ENCODE measurements at regions not wholly inside any gene's neighbourhood (a gene's known extent, or its start where the extent isn't known, plus 50 kb on each side); places are given as distances from the start of the nearest gene placed in this dataset.
A peak's percentile ranks its signal among the peaks of the same experiment; 100 is the strongest.
"Not testable (repeated sequence)": the region's sequence is repeated elsewhere in the genome, so short reads cannot be mapped to it uniquely, and the experiment has no call there.

- no peaks in the 10 kb centered on the region for H3K9me3 Mint-ChIP-seq (ENCODE audit: insufficient read depth)
- H3K36me3 ChIP-seq (replicated peaks in 1 of 2; ENCODE audit: control extremely low read depth in 1 of 2, control insufficient read depth in 1 of 2, extremely low read depth in 1 of 2, insufficient read depth in 2 of 2, low read length in 1 of 2), result no peaks in the 10 kb centered on the region
- 83% methylated on average over 1 of the region's 2 CpGs for WGBS (ENCODE audit: insufficient coverage)
- peaks cover 52% of the 10 kb centered on the region for H3K4me1 Mint-ChIP-seq
- no peak for DNase-seq
- peaks cover 33 to 35% of the 10 kb centered on the region in 2 donors for H3K4me1 ChIP-seq (ENCODE audit: control insufficient read depth in 2 of 2, insufficient read depth in 2 of 2, low read length in 2 of 2)
- no peak overlapping the region for H3K27ac Mint-ChIP-seq
- no peak overlapping the region for H3K4me2 ChIP-seq (replicated peaks; ENCODE audit: low read depth, low read length, poor library complexity, severe bottlenecking)
- no peak for TF ChIP-seq EZH2 (IDR thresholded peaks at IDR 0.05; ENCODE audit: borderline replicate concordance, insufficient read depth, low read depth, low read length, poor library complexity, severe bottlenecking)
- no peak for TF ChIP-seq CTCF (IDR thresholded peaks at IDR 0.05)
- H3K9me3 ChIP-seq (ENCODE audit: control extremely low read depth in 1 of 3, control insufficient read depth in 2 of 3, insufficient read depth in 1 of 3, low read length in 2 of 3), result no peaks in the 10 kb centered on the region
- no peak overlapping the region for H2AFZ ChIP-seq (ENCODE audit: insufficient read depth, low read depth, low read length, poor library complexity, severe bottlenecking)
- no peaks in the 10 kb centered on the region for H4K20me1 ChIP-seq (ENCODE audit: control insufficient read depth, insufficient read depth, low read length, poor library complexity, severe bottlenecking)
- H3K4me3 ChIP-seq (ENCODE audit: control extremely low read depth in 1 of 5, extremely low read depth in 1 of 5, insufficient read depth in 1 of 5, low read depth in 2 of 5, low read length in 4 of 5), result no peak overlapping the region
- H3K27me3 Mint-ChIP-seq, result no peaks in the 10 kb centered on the region
- intact Hi-C loops (cut with micrococcal nuclease), result no loop called here
- H3K27me3 ChIP-seq (replicated peaks in 1 of 4; ENCODE audit: control extremely low read depth in 1 of 4, control insufficient read depth in 3 of 4, insufficient read depth in 4 of 4, low read length in 3 of 4), result no peaks in the 10 kb centered on the region
- ChIA-PET POLR2A (no interaction called here), CTCF (interaction anchor here (0.6 to 2.8 kb wide), 4 partner anchors 9 to 456 kb away, joined by 3 to 25 read pairs (median 6); no protein-coding TSS in a partner anchor)
- H3K9ac ChIP-seq (ENCODE audit: low read length), result no peak overlapping the region
- H3K27ac ChIP-seq (ENCODE audit: low read length in 2 of 2), result no peak overlapping the region
- no peak for ATAC-seq (ENCODE audit: low read depth)
- H3K79me2 ChIP-seq (ENCODE audit: control insufficient read depth, insufficient read depth, low read length), result no peaks in the 10 kb centered on the region
- H3K4me3 Mint-ChIP-seq, result no peak overlapping the region
Observed at GRCh38 chr4:82276332-82276640, 97.5 kb downstream of the HNRNPD start.

- Histone ChIP-seq H3K27ac (ENCODE audit: low read length in 2 of 2) (no peak overlapping the region), H4K20me1 (ENCODE audit: control insufficient read depth, insufficient read depth, low read length, poor library complexity, severe bottlenecking) (no peaks in the 10 kb centered on the region), H3K36me3 (replicated peaks in 1 of 2; ENCODE audit: control extremely low read depth in 1 of 2, control insufficient read depth in 1 of 2, extremely low read depth in 1 of 2, insufficient read depth in 2 of 2, low read length in 1 of 2) (no peaks in the 10 kb centered on the region), H3K79me2 (ENCODE audit: control insufficient read depth, insufficient read depth, low read length) (no peaks in the 10 kb centered on the region), H3K4me1 (ENCODE audit: control insufficient read depth in 2 of 2, insufficient read depth in 2 of 2, low read length in 2 of 2) (peaks cover 36 to 39% of the 10 kb centered on the region in 2 donors), H3K9ac (ENCODE audit: low read length) (no peak overlapping the region), H3K4me2 (replicated peaks; ENCODE audit: low read depth, low read length, poor library complexity, severe bottlenecking) (peak overlapping the region; percentile 59), H2AFZ (ENCODE audit: insufficient read depth, low read depth, low read length, poor library complexity, severe bottlenecking) (no peak overlapping the region), H3K4me3 (ENCODE audit: control extremely low read depth in 1 of 5, extremely low read depth in 1 of 5, insufficient read depth in 1 of 5, low read depth in 2 of 5, low read length in 4 of 5) (no peak overlapping the region), H3K27me3 (replicated peaks in 1 of 4; ENCODE audit: control extremely low read depth in 1 of 4, control insufficient read depth in 3 of 4, insufficient read depth in 4 of 4, low read length in 3 of 4) (no peaks in the 10 kb centered on the region), H3K9me3 (ENCODE audit: control extremely low read depth in 1 of 3, control insufficient read depth in 2 of 3, insufficient read depth in 1 of 3, low read length in 2 of 3) (no peaks in the 10 kb centered on the region)
- Mint-ChIP-seq H3K27me3 (no peaks in the 10 kb centered on the region), H3K27ac (peak overlapping the region; percentile 51), H3K9me3 (ENCODE audit: insufficient read depth) (no peaks in the 10 kb centered on the region), H3K4me1 (peaks cover 56% of the 10 kb centered on the region), H3K4me3 (peak overlapping the region; percentile 65)
- DNase-seq (peak; percentile 41), ATAC-seq (ENCODE audit: low read depth) (peak; percentile 49)
- intact Hi-C loops (cut with micrococcal nuclease), result loop anchor here (1.0 kb wide), 1 partner anchor 9 kb away; no protein-coding TSS in a partner anchor
- CTCF ChIA-PET, result interaction anchor here (0.6 to 2.8 kb wide), 5 partner anchors 9 to 455 kb away, joined by 3 to 25 read pairs (median 3); no protein-coding TSS in a partner anchor
- TF ChIP-seq CTCF (IDR thresholded peaks at IDR 0.05) (no peak), EZH2 (IDR thresholded peaks at IDR 0.05; ENCODE audit: borderline replicate concordance, insufficient read depth, low read depth, low read length, poor library complexity, severe bottlenecking) (no peak)
- WGBS (ENCODE audit: insufficient coverage), result 86% methylated on average over 6 of the region's 9 CpGs
- POLR2A ChIA-PET, result no interaction called here
Observed at GRCh38 chr4:82275431-82276331, 98.1 kb downstream of the HNRNPD start.

GRCh38 chr4:82274700-82275099, 99.1 kb downstream of the HNRNPD start:
- H4K20me1 ChIP-seq (ENCODE audit: control insufficient read depth, insufficient read depth, low read length, poor library complexity, severe bottlenecking); H3K9me3 ChIP-seq (ENCODE audit: control extremely low read depth in 1 of 3, control insufficient read depth in 2 of 3, insufficient read depth in 1 of 3, low read length in 2 of 3); H3K9ac ChIP-seq (ENCODE audit: low read length); H3K79me2 ChIP-seq (ENCODE audit: control insufficient read depth, insufficient read depth, low read length); H3K4me3 ChIP-seq (ENCODE audit: control extremely low read depth in 1 of 5, extremely low read depth in 1 of 5, insufficient read depth in 1 of 5, low read depth in 2 of 5, low read length in 4 of 5); H3K9me3 Mint-ChIP-seq (ENCODE audit: insufficient read depth); H3K36me3 ChIP-seq (replicated peaks in 1 of 2; ENCODE audit: control extremely low read depth in 1 of 2, control insufficient read depth in 1 of 2, extremely low read depth in 1 of 2, insufficient read depth in 2 of 2, low read length in 1 of 2); H3K27me3 ChIP-seq (replicated peaks in 1 of 4; ENCODE audit: control extremely low read depth in 1 of 4, control insufficient read depth in 3 of 4, insufficient read depth in 4 of 4, low read length in 3 of 4); POLR2A ChIA-PET; H3K27me3 Mint-ChIP-seq: not testable (repeated sequence)
- Histone ChIP-seq H3K4me2 (replicated peaks; ENCODE audit: low read depth, low read length, poor library complexity, severe bottlenecking) (peak overlapping the region; percentile 59), H2AFZ (ENCODE audit: insufficient read depth, low read depth, low read length, poor library complexity, severe bottlenecking) (peak overlapping the region; percentile 33), H3K27ac (ENCODE audit: low read length in 2 of 2) (peak overlapping the region in 1 of 2 donors; percentile 39), H3K4me1 (ENCODE audit: control insufficient read depth in 2 of 2, insufficient read depth in 2 of 2, low read length in 2 of 2) (peaks cover 39 to 42% of the 10 kb centered on the region in 2 donors)
- Mint-ChIP-seq H3K4me3 (peak overlapping the region; percentile 71), H3K4me1 (peaks cover 58% of the 10 kb centered on the region), H3K27ac (peak overlapping the region; percentile 76)
- peak; percentile 64 for ATAC-seq (ENCODE audit: low read depth)
- CTCF ChIA-PET, result interaction anchor here (1.0 to 2.8 kb wide), 2 partner anchors 8 to 86 kb away, joined by 3 to 25 read pairs; no protein-coding TSS in a partner anchor
- intact Hi-C loops (cut with micrococcal nuclease), result loop anchor here (1.0 kb wide), 1 partner anchor 10 kb away; no protein-coding TSS in a partner anchor
- WGBS (ENCODE audit: insufficient coverage), result 0% methylated on average over 5 of the region's 7 CpGs
- DNase-seq, result peak; percentile 21
